Kasumi-1 (cell line): ENCODE measurements at regions not wholly inside any gene's neighbourhood (a gene's known extent, or its start where the extent isn't known, plus 50 kb on each side); places are given as distances from the start of the nearest gene placed in this dataset.
"Not testable (repeated sequence)": the region's sequence is repeated elsewhere in the genome, so short reads cannot be mapped to it uniquely, and the experiment has no call there.

Experiments
- DNase-seq, 2 experiments: peaks; one replicate each; lab custom pipeline; 2025; lab: John Stamatoyannopoulos, UW

GRCh38 chr10:4294996-4295792, 510.2 kb upstream of the KLF6 start:
- no peak for DNase-seq

- no peak for DNase-seq
Measured at GRCh38 chr10:4294271-4294670, 509.3 kb upstream of the KLF6 start.

- DNase-seq = no peak
Measured at GRCh38 chr10:4291990-4292389, 507.0 kb upstream of the KLF6 start.

GRCh38 chr10:4285121-4285520, 500.1 kb upstream of the KLF6 start:
- no peak for DNase-seq

- no peak for DNase-seq
Measured at GRCh38 chr10:4283846-4284610, 499.0 kb upstream of the KLF6 start.

- no peak for DNase-seq
Measured at GRCh38 chr10:4282496-4282895, 497.5 kb upstream of the KLF6 start.

GRCh38 chr10:4281190-4281825, 496.3 kb upstream of the KLF6 start:
- DNase-seq = no peak

GRCh38 chr10:4280461-4281189, 495.6 kb upstream of the KLF6 start:
- DNase-seq = no peak

GRCh38 chr10:4279655-4280054, 494.6 kb upstream of the KLF6 start:
- no peak for DNase-seq

GRCh38 chr10:4278186-4278585, 493.2 kb upstream of the KLF6 start:
- no peak for DNase-seq

GRCh38 chr10:4276151-4276550, 491.1 kb upstream of the KLF6 start:
- DNase-seq = no peak

- DNase-seq = not testable (repeated sequence)
Measured at GRCh38 chr10:4274671-4275070, 489.7 kb upstream of the KLF6 start.

GRCh38 chr10:4271193-4271592, 486.2 kb upstream of the KLF6 start:
- no peak for DNase-seq

- peak; percentile 15 to 20 for DNase-seq
Measured at GRCh38 chr10:4270116-4270515, 485.1 kb upstream of the KLF6 start.

- DNase-seq = not testable (repeated sequence)
Measured at GRCh38 chr10:4268490-4268889, 483.5 kb upstream of the KLF6 start.

- no peak for DNase-seq
Measured at GRCh38 chr10:4267086-4267773, 482.2 kb upstream of the KLF6 start.

- DNase-seq = peak in 1 of 2 experiments; percentile 15
Measured at GRCh38 chr10:4266416-4267085, 481.5 kb upstream of the KLF6 start.

- no peak for DNase-seq
Measured at GRCh38 chr10:4265964-4266363, 481.0 kb upstream of the KLF6 start.

GRCh38 chr10:4264209-4264865, 479.3 kb upstream of the KLF6 start:
- DNase-seq = no peak

GRCh38 chr10:4263601-4263921, 478.6 kb upstream of the KLF6 start:
- DNase-seq = no peak
